Endothelial cell of umbilical vein (primary cell): ENCODE measurements at regions not wholly inside any gene's neighbourhood (a gene's known extent, or its start where the extent isn't known, plus 50 kb on each side); places are given as distances from the start of the nearest gene placed in this dataset.

Experiments used
- BruUV-seq: library from RNA; stranded (reverse); fragments of 400-500 nt; replicated peaks from 2 replicates; lab custom pipeline; 2021; lab: Mats Ljungman, UMichigan
- CTCF ChIA-PET: fragments of 300-600, 350-600 bp; sonication (Branson Sonifier 250); formaldehyde crosslinking; loops from one replicate; lab custom pipeline; 2021; ENCODE audit warnings: antibody characterized with exemption, inconsistent platforms; lab: Charles Lee
- POLR2A ChIA-PET: fragments of 300-600, 350-600 bp; sonication (Branson Sonifier 250); formaldehyde crosslinking; loops from one replicate; lab custom pipeline; 2021; ENCODE audit warnings: antibody characterized with exemption, inconsistent platforms; lab: Charles Lee
- DNase-seq: peaks from one replicate; pipeline ENCODE4 v3.0.0-alpha.2; 2011; ENCODE audit warnings: low read depth, low spot score
- FAIRE-seq: peaks from 2 replicates; lab custom pipeline; 2011; peaks lifted over from hg19 to GRCh38; lab: Jason Lieb, UNC
- H2AFZ ChIP-seq: 2 replicates; pipeline ENCODE4 v1.6.0; 2012; ENCODE audit warnings: low read depth, low read length, control low read depth, inconsistent platforms
- H3K27ac ChIP-seq: 2 replicates; pipeline ENCODE4 v1.5.1; 2011; ENCODE audit warnings: low read depth, mild to moderate bottlenecking, control low read depth, low read length, moderate library complexity; ENCODE audit not compliant: insufficient read depth
- H3K27me3 ChIP-seq, 2 experiments: 2 replicates each; pipeline versions ENCODE4 v1.6.0 to v1.6.1; 2011; ENCODE audit warnings: low read length in 2 of 2, mixed read lengths in 1 of 2; ENCODE audit not compliant: control insufficient read depth in 2 of 2, insufficient read depth in 2 of 2
- H3K36me3 ChIP-seq, 2 experiments: 2 replicates in 1 of 2; 3 replicates in 1 of 2; pipeline ENCODE4 v1.5.1; 2011; ENCODE audit warnings: low read length in 2 of 2, mild to moderate bottlenecking in 1 of 2, moderate library complexity in 1 of 2; ENCODE audit not compliant: control insufficient read depth in 2 of 2, insufficient read depth in 2 of 2; ENCODE audit errors: extremely low read depth in 1 of 2
- H3K4me1 ChIP-seq: 3 replicates; pipeline ENCODE4 v1.5.1; 2011; ENCODE audit warnings: mild to moderate bottlenecking, low read length; ENCODE audit not compliant: control insufficient read depth, insufficient read depth; ENCODE audit errors: extremely low read depth
- H3K4me2 ChIP-seq: 2 replicates; pipeline ENCODE4 v1.6.1; 2011; ENCODE audit warnings: low read length, control low read depth, mixed read lengths; ENCODE audit not compliant: insufficient read depth
- H3K4me3 ChIP-seq, 3 experiments: fragments of 200-600 bp in 1 of 3; sonication (generic), shearing (Covaris generic) in 1 of 3; replicated peaks in 1 of 3; 2 replicates each; pipeline ENCODE4 v1.5.1; 2011 to 2016; ENCODE audit warnings: control low read depth in 3 of 3, low read length in 3 of 3, mild to moderate bottlenecking in 2 of 3, inconsistent platforms in 1 of 3, low read depth in 1 of 3, moderate library complexity in 1 of 3; ENCODE audit not compliant: insufficient read depth in 1 of 3
- H3K79me2 ChIP-seq: 2 replicates; pipeline ENCODE4 v1.6.0; 2012; ENCODE audit warnings: low read length, inconsistent platforms; ENCODE audit not compliant: control insufficient read depth, insufficient read depth
- H3K9ac ChIP-seq: replicated peaks from 2 replicates; pipeline ENCODE3; 2011; ENCODE audit warnings: low read length, control low read depth; ENCODE audit not compliant: insufficient read depth; ENCODE audit errors: extremely low read depth
- H3K9me1 ChIP-seq: replicated peaks from 3 replicates; pipeline ENCODE4 v1.6.0; 2011; ENCODE audit warnings: mild to moderate bottlenecking, low read length; ENCODE audit not compliant: control insufficient read depth, insufficient read depth; ENCODE audit errors: extremely low read depth
- H3K9me3 ChIP-seq: replicated peaks from 2 replicates; pipeline ENCODE4 v1.5.1; 2012; ENCODE audit warnings: low read length, inconsistent platforms; ENCODE audit not compliant: control insufficient read depth, insufficient read depth
- H4K20me1 ChIP-seq: replicated peaks from 2 replicates; pipeline ENCODE3; 2011; ENCODE audit warnings: mild to moderate bottlenecking, low read length; ENCODE audit not compliant: control insufficient read depth, insufficient read depth; ENCODE audit errors: extremely low read depth
- CTCF ChIP-seq, 2 donors: IDR thresholded peaks; 1 replicate in 1 of 2; 2 replicates in 1 of 2; pipeline ENCODE4 v1.5.1; 2011; ENCODE audit warnings: low read length in 2 of 2, mild to moderate bottlenecking in 2 of 2, moderate library complexity in 2 of 2, control low read depth in 1 of 2, inconsistent platforms in 1 of 2, low read depth in 1 of 2; ENCODE audit not compliant: insufficient read depth in 1 of 2; ENCODE audit errors: extremely low read depth in 1 of 2
- EZH2 ChIP-seq: IDR thresholded peaks from 2 replicates; pipeline ENCODE4 v1.6.1; 2012; ENCODE audit warnings: borderline replicate concordance, low read depth, mild to moderate bottlenecking, moderate library complexity, low read length, inconsistent platforms; ENCODE audit not compliant: severe bottlenecking
- FOS ChIP-seq: IDR thresholded peaks from 2 replicates; pipeline ENCODE4 v1.6.1; 2011; ENCODE audit warnings: mild to moderate bottlenecking, low read length, moderate library complexity, borderline replicate concordance; ENCODE audit not compliant: insufficient read depth
- GATA2 ChIP-seq: IDR thresholded peaks from 2 replicates; pipeline ENCODE4 v1.7.0; 2011; ENCODE audit warnings: low read depth, mild to moderate bottlenecking, moderate library complexity, mixed read lengths, low read length; ENCODE audit not compliant: insufficient read length, insufficient read depth
- JUN ChIP-seq: IDR thresholded peaks from 2 replicates; pipeline ENCODE4 v1.6.1; 2011; ENCODE audit warnings: borderline replicate concordance, low read depth; ENCODE audit not compliant: insufficient read length, insufficient read depth
- POLR2A ChIP-seq: IDR thresholded peaks from 2 replicates; pipeline ENCODE4 v1.6.1; 2012; ENCODE audit warnings: low read depth, mild to moderate bottlenecking, control low read depth, low read length
- POLR2AphosphoS5 ChIP-seq: IDR thresholded peaks from 2 replicates; pipeline ENCODE4 v1.6.1; 2012; ENCODE audit warnings: low read depth, mild to moderate bottlenecking, control low read depth, low read length, moderate library complexity; ENCODE audit not compliant: insufficient read depth
- dilution Hi-C: fragments of 300-500 bp; cut with MboI; formaldehyde crosslinking; loops from one replicate; pipeline ENCODE4 v1.15.0; 2019; ENCODE audit warnings: low sequenced_read_pairs; ENCODE audit not compliant: extremely low pct_ligation_motif_present
- intact Hi-C: fragments of 100-400 bp; cut with micrococcal nuclease; formaldehyde crosslinking; loops from one replicate; pipeline ENCODE4 v1.10.0; 2022
- TF ChIP-seq, protein P1 (sequence below): IDR thresholded peaks from 2 replicates; pipeline ENCODE4 v1.6.1; 2011; ENCODE audit not compliant: insufficient read depth, insufficient read length

DNA sequence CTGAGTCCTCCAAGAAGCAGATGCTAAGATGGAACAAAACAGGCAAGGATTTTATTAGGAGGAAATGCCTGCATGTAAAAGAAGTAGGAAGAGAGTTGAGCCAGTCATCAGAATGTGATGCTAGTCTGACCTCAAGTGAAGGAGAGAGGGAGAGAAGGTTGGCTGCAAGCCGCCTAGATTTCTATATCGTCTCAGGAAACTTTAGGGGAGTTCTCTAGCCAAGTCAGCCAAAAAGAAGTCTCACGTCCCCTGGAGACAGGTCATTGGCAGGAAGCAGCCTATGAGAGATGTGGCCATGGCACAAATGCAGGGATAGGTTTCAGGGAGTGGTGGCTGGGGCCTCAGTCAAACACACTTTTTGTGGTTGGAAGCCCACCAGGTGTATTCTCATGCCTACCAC, 378.0 kb downstream of the CD109 start:
- Histone ChIP-seq H3K27me3 (peaks cover 4 to 8% of the 10 kb centered on the region in 2 experiments), H2AFZ (no peak overlapping the region), H3K4me2 (no peak overlapping the region), H3K4me3 (no peak overlapping the region), H3K4me1 (no peaks in the 10 kb centered on the region), H3K9me3 (no peaks in the 10 kb centered on the region), H3K9ac (no peak overlapping the region), H3K9me1 (no peaks in the 10 kb centered on the region), H3K27ac (no peak overlapping the region), H3K36me3 (no peaks in the 10 kb centered on the region), H4K20me1 (no peaks in the 10 kb centered on the region), H3K79me2 (no peaks in the 10 kb centered on the region)
- ChIA-PET CTCF (interaction anchor here (2.0 kb wide), 1 partner anchor 17 kb away, joined by 6 read pairs; no protein-coding TSS in a partner anchor), POLR2A (no interaction called here)
- intact Hi-C loops: no loop called here
- no TSS peak for BruUV-seq
- dilution Hi-C loops: no loop called here
- FAIRE-seq: no peak
- no peak for DNase-seq
- no peak for TF ChIP-seq CTCF (IDR thresholded peaks at IDR 0.05; ENCODE audit: extremely low read depth in 1 of 2, insufficient read depth in 1 of 2, low read depth in 1 of 2, low read length in 2 of 2)
- no peak for TF ChIP-seq JUN
- TF ChIP-seq POLR2AphosphoS5: no peak
- no peak for TF ChIP-seq GATA2
- TF ChIP-seq POLR2A: no peak
- TF ChIP-seq FOS: no peak
- no peak for TF ChIP-seq EZH2
- TF ChIP-seq, protein P1, sequence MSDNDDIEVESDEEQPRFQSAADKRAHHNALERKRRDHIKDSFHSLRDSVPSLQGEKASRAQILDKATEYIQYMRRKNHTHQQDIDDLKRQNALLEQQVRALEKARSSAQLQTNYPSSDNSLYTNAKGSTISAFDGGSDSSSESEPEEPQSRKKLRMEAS: no peak
